ENCODE measurements at regions not wholly inside any gene's neighbourhood (a gene's known extent, or its start where the extent isn't known, plus 50 kb on each side); places are given as distances from the start of the nearest gene placed in this dataset.

DNA sequence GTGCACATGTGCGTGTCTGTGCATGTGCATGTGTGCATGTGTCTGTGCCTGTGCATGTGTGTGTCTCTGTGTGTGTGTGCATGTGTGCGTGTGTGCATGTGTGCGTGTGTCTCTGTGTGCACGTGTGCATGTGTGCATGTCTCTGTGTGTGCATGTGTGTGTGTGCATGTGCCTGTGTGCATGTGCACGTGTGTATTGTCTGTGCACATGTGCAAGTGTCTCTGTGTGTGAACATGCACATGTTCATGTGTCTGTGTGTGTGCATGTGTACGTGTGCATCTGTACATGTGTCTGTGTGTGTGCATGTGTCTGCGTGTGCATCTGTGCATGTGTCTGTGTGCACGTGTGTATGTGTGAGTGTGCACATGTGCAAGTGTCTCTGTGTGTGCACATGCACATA, 277.3 kb downstream of the GALR1 start:
- peaks cover 0 to 3% (median 0%) of the 10 kb centered on the region in 3 donors for H3K27me3 Mint-ChIP-seq (ENCODE audit: low read depth in 3 of 3)
- H3K4me1 Mint-ChIP-seq: peaks cover 5% of the 10 kb centered on the region
- no peak overlapping the region for H3K4me3 Mint-ChIP-seq
- intact Hi-C loops (cut with micrococcal nuclease): no loop called here
- no peak overlapping the region for H2AFZ ChIP-seq (ENCODE audit: insufficient read depth, low read depth, low read length, poor library complexity, severe bottlenecking)
- peaks cover 14 to 15% of the 10 kb centered on the region in 2 donors for H3K9me3 ChIP-seq (replicated peaks in 1 of 2; ENCODE audit: control insufficient read depth in 1 of 2, insufficient read depth in 1 of 2, low read length in 2 of 2)
- H3K27ac ChIP-seq (ENCODE audit: low read depth in 1 of 2, low read length in 2 of 2): no peak overlapping the region
- no peaks in the 10 kb centered on the region for H3K36me3 ChIP-seq (replicated peaks in 1 of 2; ENCODE audit: control insufficient read depth in 1 of 2, insufficient read depth in 2 of 2, low read length in 2 of 2)
- H3K27me3 ChIP-seq (ENCODE audit: control insufficient read depth in 2 of 2, insufficient read depth in 2 of 2, low read length in 2 of 2): no peaks in the 10 kb centered on the region
- H3K4me2 ChIP-seq (replicated peaks; ENCODE audit: extremely low read depth, low read length, poor library complexity, severe bottlenecking): no peak overlapping the region
- H3K79me2 ChIP-seq (ENCODE audit: insufficient read depth, low read length): no peaks in the 10 kb centered on the region
- H4K20me1 ChIP-seq (ENCODE audit: insufficient read depth, low read length): no peaks in the 10 kb centered on the region
- DNase-seq: no peak
- no peak overlapping the region for H3K4me3 ChIP-seq (replicated peaks in 1 of 3; ENCODE audit: low read depth in 2 of 3, low read length in 3 of 3)
- H3K4me1 ChIP-seq (ENCODE audit: control insufficient read depth in 1 of 2, insufficient read depth in 2 of 2, low read length in 2 of 2): peaks cover 0 to 6% of the 10 kb centered on the region in 2 donors
- no peak overlapping the region for H3K9ac ChIP-seq (ENCODE audit: insufficient read depth, low read length, poor library complexity, severe bottlenecking)
- peak overlapping the region in 1 of 7 donors; percentile 5 for H3K27ac Mint-ChIP-seq
- peaks cover 6 to 12% (median 9%) of the 10 kb centered on the region in 7 donors for H3K9me3 Mint-ChIP-seq
- H3K36me3 Mint-ChIP-seq: no peaks in the 10 kb centered on the region
- 95% methylated on average over 8 of the region's 8 CpGs for WGBS (ENCODE audit: insufficient coverage)
- TF ChIP-seq, protein P1, sequence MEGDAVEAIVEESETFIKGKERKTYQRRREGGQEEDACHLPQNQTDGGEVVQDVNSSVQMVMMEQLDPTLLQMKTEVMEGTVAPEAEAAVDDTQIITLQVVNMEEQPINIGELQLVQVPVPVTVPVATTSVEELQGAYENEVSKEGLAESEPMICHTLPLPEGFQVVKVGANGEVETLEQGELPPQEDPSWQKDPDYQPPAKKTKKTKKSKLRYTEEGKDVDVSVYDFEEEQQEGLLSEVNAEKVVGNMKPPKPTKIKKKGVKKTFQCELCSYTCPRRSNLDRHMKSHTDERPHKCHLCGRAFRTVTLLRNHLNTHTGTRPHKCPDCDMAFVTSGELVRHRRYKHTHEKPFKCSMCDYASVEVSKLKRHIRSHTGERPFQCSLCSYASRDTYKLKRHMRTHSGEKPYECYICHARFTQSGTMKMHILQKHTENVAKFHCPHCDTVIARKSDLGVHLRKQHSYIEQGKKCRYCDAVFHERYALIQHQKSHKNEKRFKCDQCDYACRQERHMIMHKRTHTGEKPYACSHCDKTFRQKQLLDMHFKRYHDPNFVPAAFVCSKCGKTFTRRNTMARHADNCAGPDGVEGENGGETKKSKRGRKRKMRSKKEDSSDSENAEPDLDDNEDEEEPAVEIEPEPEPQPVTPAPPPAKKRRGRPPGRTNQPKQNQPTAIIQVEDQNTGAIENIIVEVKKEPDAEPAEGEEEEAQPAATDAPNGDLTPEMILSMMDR (IDR thresholded peaks at IDR 0.05): no peak

DNA sequence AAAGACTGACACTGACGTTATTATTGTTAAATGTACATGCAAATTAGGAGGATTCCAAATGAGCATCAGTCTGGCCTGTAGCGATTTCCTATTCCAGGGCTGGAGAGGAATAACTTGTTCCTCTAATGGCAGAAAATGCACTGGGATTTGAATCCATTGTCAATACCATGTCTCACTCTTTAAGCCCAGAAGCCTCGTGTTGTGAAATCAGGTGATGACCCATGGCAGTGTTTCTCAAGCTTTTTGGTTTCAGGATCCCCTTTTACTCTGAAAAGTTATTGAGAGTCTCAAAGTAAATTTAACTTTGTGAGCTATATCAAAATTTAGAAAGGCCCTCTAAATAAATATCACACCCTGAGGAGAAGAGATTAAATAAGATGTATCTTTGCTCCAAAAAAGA, 279.2 kb downstream of the GALR1 start:
- H3K9ac ChIP-seq (ENCODE audit: insufficient read depth, low read length, poor library complexity, severe bottlenecking): no peak overlapping the region
- Mint-ChIP-seq H3K27ac (no peak overlapping the region), H3K9me3 (peaks cover 6 to 14% (median 10%) of the 10 kb centered on the region in 7 donors), H3K27me3 (ENCODE audit: low read depth in 3 of 3) (peaks cover 0 to 3% (median 0%) of the 10 kb centered on the region in 3 donors), H3K4me1 (peaks cover 5% of the 10 kb centered on the region), H3K36me3 (no peaks in the 10 kb centered on the region), H3K4me3 (no peak overlapping the region)
- H3K4me2 ChIP-seq (replicated peaks; ENCODE audit: extremely low read depth, low read length, poor library complexity, severe bottlenecking): no peak overlapping the region
- no peak overlapping the region for H3K27ac ChIP-seq (ENCODE audit: low read depth in 1 of 2, low read length in 2 of 2)
- peak in 2 of 3 donors; percentile 7 to 19 for DNase-seq
- peaks cover 14 to 15% of the 10 kb centered on the region in 2 donors for H3K9me3 ChIP-seq (replicated peaks in 1 of 2; ENCODE audit: control insufficient read depth in 1 of 2, insufficient read depth in 1 of 2, low read length in 2 of 2)
- no peak overlapping the region for H2AFZ ChIP-seq (ENCODE audit: insufficient read depth, low read depth, low read length, poor library complexity, severe bottlenecking)
- no peaks in the 10 kb centered on the region for H3K79me2 ChIP-seq (ENCODE audit: insufficient read depth, low read length)
- intact Hi-C loops (cut with micrococcal nuclease): no loop called here
- 40% methylated on average over 1 of the region's 3 CpGs for WGBS (ENCODE audit: insufficient coverage)
- no peaks in the 10 kb centered on the region for H3K27me3 ChIP-seq (ENCODE audit: control insufficient read depth in 2 of 2, insufficient read depth in 2 of 2, low read length in 2 of 2)
- no peak overlapping the region for H3K4me3 ChIP-seq (replicated peaks in 1 of 3; ENCODE audit: low read depth in 2 of 3, low read length in 3 of 3)
- TF ChIP-seq, protein P1 (IDR thresholded peaks at IDR 0.05): no peak
- no peaks in the 10 kb centered on the region for H3K36me3 ChIP-seq (replicated peaks in 1 of 2; ENCODE audit: control insufficient read depth in 1 of 2, insufficient read depth in 2 of 2, low read length in 2 of 2)
- H3K4me1 ChIP-seq (ENCODE audit: control insufficient read depth in 1 of 2, insufficient read depth in 2 of 2, low read length in 2 of 2): peaks cover 0 to 6% of the 10 kb centered on the region in 2 donors
- no peaks in the 10 kb centered on the region for H4K20me1 ChIP-seq (ENCODE audit: insufficient read depth, low read length)
